IgD-negative memory B cell (primary cell): ENCODE measurements at regions not wholly inside any gene's neighbourhood (a gene's known extent, or its start where the extent isn't known, plus 50 kb on each side); places are given as distances from the start of the nearest gene placed in this dataset.

ENCODE experiments used
- H3K27ac Mint-ChIP-seq, 3 donors: one replicate each; pipeline ENCODE4 v1.8.0; 2020 to 2022; ENCODE audit warnings: mild to moderate bottlenecking in 3 of 3, mixed read lengths in 3 of 3, moderate library complexity in 1 of 3
- H3K27me3 Mint-ChIP-seq: one replicate; pipeline ENCODE4 v1.8.0; 2021; ENCODE audit warnings: mixed read lengths
- H3K36me3 Mint-ChIP-seq: one replicate; pipeline ENCODE4 v1.8.0; 2020; ENCODE audit warnings: mild to moderate bottlenecking, mixed read lengths
- H3K4me1 Mint-ChIP-seq, 3 donors: one replicate each; pipeline ENCODE4 v1.8.0; 2020 to 2022; ENCODE audit warnings: mixed read lengths in 3 of 3, mild to moderate bottlenecking in 1 of 3
- H3K4me3 Mint-ChIP-seq, 4 donors: one replicate each; pipeline ENCODE4 v1.8.0; 2020 to 2022; ENCODE audit warnings: mild to moderate bottlenecking in 4 of 4, mixed read lengths in 4 of 4, moderate library complexity in 3 of 4
- H3K9me3 Mint-ChIP-seq, 3 donors: one replicate each; pipeline ENCODE4 v1.8.0; 2020 to 2021; ENCODE audit warnings: mixed read lengths in 3 of 3, mild to moderate bottlenecking in 1 of 3

- no peak overlapping the region for H3K27ac Mint-ChIP-seq
- peaks cover 0 to 2% (median 0%) of the 10 kb centered on the region in 3 donors for H3K4me1 Mint-ChIP-seq
- no peak overlapping the region for H3K4me3 Mint-ChIP-seq
- peaks cover 0 to 4% (median 0%) of the 10 kb centered on the region in 3 donors for H3K9me3 Mint-ChIP-seq
- H3K27me3 Mint-ChIP-seq, result peaks cover 10% of the 10 kb centered on the region
- H3K36me3 Mint-ChIP-seq, result no peaks in the 10 kb centered on the region
Observed at GRCh38 chr2:239461291-239462190, 60.7 kb upstream of the HDAC4 start.

GRCh38 chr2:239460780-239461179, 60.0 kb upstream of the HDAC4 start:
- Mint-ChIP-seq H3K27me3 (peaks cover 10% of the 10 kb centered on the region), H3K4me1 (peaks cover 0 to 2% (median 0%) of the 10 kb centered on the region in 3 donors), H3K36me3 (no peaks in the 10 kb centered on the region), H3K4me3 (no peak overlapping the region), H3K9me3 (peaks cover 0 to 4% (median 0%) of the 10 kb centered on the region in 3 donors), H3K27ac (no peak overlapping the region)

- Mint-ChIP-seq H3K4me1 (peaks cover 0 to 3% (median 0%) of the 10 kb centered on the region in 3 donors), H3K9me3 (peaks cover 0 to 8% (median 0%) of the 10 kb centered on the region in 3 donors)
Observed at GRCh38 chr2:239459606-239460005, 58.8 kb upstream of the HDAC4 start.

GRCh38 chr2:239459056-239459455, 58.2 kb upstream of the HDAC4 start:
- Mint-ChIP-seq H3K36me3 (no peaks in the 10 kb centered on the region), H3K27ac (no peak overlapping the region), H3K4me3 (no peak overlapping the region), H3K4me1 (peaks cover 0 to 3% (median 0%) of the 10 kb centered on the region in 3 donors), H3K27me3 (peaks cover 10% of the 10 kb centered on the region), H3K9me3 (peaks cover 2 to 12% (median 3%) of the 10 kb centered on the region in 3 donors)

More at GRCh38 chr2:239459606-239460005, 58.8 kb upstream of the HDAC4 start:
- Mint-ChIP-seq H3K36me3 (no peaks in the 10 kb centered on the region), H3K27ac (peak overlapping the region in 1 of 3 donors; percentile 77), H3K4me3 (no peak overlapping the region), H3K27me3 (peaks cover 10% of the 10 kb centered on the region)

- Mint-ChIP-seq H3K4me3 (no peak overlapping the region), H3K4me1 (peaks cover 0 to 3% (median 0%) of the 10 kb centered on the region in 3 donors), H3K36me3 (peaks cover 2% of the 10 kb centered on the region), H3K9me3 (peaks cover 3 to 19% (median 9%) of the 10 kb centered on the region in 3 donors), H3K27ac (no peak overlapping the region), H3K27me3 (peaks cover 7% of the 10 kb centered on the region)
Observed at GRCh38 chr2:239457586-239458445, 57.0 kb upstream of the HDAC4 start.

GRCh38 chr2:239456940-239457339, 56.1 kb upstream of the HDAC4 start:
- H3K4me1 Mint-ChIP-seq, result peaks cover 0 to 3% (median 0%) of the 10 kb centered on the region in 3 donors

GRCh38 chr2:239455436-239456203, 54.8 kb upstream of the HDAC4 start:
- peaks cover 10% of the 10 kb centered on the region for H3K27me3 Mint-ChIP-seq
- H3K9me3 Mint-ChIP-seq, result peaks cover 9 to 35% (median 23%) of the 10 kb centered on the region in 3 donors
- H3K4me3 Mint-ChIP-seq, result peak overlapping the region in 1 of 4 donors; percentile 52
- H3K27ac Mint-ChIP-seq, result no peak overlapping the region
- H3K4me1 Mint-ChIP-seq, result peaks cover 0 to 3% (median 0%) of the 10 kb centered on the region in 3 donors
- peaks cover 2% of the 10 kb centered on the region for H3K36me3 Mint-ChIP-seq

More at GRCh38 chr2:239456940-239457339, 56.1 kb upstream of the HDAC4 start:
- peaks cover 3 to 24% (median 14%) of the 10 kb centered on the region in 3 donors for H3K9me3 Mint-ChIP-seq
- no peak overlapping the region for H3K4me3 Mint-ChIP-seq
- no peak overlapping the region for H3K27ac Mint-ChIP-seq
- peaks cover 2% of the 10 kb centered on the region for H3K36me3 Mint-ChIP-seq
- peaks cover 10% of the 10 kb centered on the region for H3K27me3 Mint-ChIP-seq

- Mint-ChIP-seq H3K27ac (no peak overlapping the region), H3K4me3 (no peak overlapping the region), H3K27me3 (peaks cover 6% of the 10 kb centered on the region), H3K4me1 (peaks cover 0 to 1% (median 0%) of the 10 kb centered on the region in 3 donors), H3K36me3 (peaks cover 2% of the 10 kb centered on the region), H3K9me3 (peaks cover 9 to 32% (median 23%) of the 10 kb centered on the region in 3 donors)
Observed at GRCh38 chr2:239454507-239454906, 53.7 kb upstream of the HDAC4 start.
